ENCODE measurements at regions not wholly inside any gene's neighbourhood (a gene's known extent, or its start where the extent isn't known, plus 50 kb on each side); places are given as distances from the start of the nearest gene placed in this dataset.
"Not testable (repeated sequence)": the region's sequence is repeated elsewhere in the genome, so short reads cannot be mapped to it uniquely, and the experiment has no call there.

DNA sequence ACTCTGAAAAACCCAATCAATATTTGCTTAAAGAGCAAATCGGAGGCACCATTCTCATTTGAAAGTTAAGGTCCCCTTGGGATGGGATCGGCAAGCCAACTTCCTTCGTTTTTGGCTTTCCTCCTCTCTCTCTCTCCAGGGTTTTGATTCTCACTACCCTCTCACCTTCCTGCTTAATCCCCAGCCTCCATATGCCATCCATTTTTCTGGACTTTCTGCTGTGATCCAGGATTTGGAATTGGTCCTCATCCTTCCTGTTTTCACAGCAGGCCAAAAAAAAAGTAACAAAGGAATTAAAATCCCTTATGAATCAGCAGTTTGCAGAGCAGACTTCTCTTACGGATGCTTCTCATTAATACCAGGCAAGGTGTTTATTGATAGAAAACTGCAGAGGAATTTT lies 283.1 kb upstream of the TMTC4 start:
- H3K4me3 ChIP-seq (ENCODE audit: control insufficient read depth, low read depth, low read length) = no peak overlapping the region
- TF ChIP-seq, protein P1, sequence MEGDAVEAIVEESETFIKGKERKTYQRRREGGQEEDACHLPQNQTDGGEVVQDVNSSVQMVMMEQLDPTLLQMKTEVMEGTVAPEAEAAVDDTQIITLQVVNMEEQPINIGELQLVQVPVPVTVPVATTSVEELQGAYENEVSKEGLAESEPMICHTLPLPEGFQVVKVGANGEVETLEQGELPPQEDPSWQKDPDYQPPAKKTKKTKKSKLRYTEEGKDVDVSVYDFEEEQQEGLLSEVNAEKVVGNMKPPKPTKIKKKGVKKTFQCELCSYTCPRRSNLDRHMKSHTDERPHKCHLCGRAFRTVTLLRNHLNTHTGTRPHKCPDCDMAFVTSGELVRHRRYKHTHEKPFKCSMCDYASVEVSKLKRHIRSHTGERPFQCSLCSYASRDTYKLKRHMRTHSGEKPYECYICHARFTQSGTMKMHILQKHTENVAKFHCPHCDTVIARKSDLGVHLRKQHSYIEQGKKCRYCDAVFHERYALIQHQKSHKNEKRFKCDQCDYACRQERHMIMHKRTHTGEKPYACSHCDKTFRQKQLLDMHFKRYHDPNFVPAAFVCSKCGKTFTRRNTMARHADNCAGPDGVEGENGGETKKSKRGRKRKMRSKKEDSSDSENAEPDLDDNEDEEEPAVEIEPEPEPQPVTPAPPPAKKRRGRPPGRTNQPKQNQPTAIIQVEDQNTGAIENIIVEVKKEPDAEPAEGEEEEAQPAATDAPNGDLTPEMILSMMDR (IDR thresholded peaks at IDR 0.05; ENCODE audit: control insufficient read depth, insufficient read depth, low read depth, low read length, missing control alignments) = no peak
- no peak for DNase-seq (ENCODE audit: low read depth)

DNA sequence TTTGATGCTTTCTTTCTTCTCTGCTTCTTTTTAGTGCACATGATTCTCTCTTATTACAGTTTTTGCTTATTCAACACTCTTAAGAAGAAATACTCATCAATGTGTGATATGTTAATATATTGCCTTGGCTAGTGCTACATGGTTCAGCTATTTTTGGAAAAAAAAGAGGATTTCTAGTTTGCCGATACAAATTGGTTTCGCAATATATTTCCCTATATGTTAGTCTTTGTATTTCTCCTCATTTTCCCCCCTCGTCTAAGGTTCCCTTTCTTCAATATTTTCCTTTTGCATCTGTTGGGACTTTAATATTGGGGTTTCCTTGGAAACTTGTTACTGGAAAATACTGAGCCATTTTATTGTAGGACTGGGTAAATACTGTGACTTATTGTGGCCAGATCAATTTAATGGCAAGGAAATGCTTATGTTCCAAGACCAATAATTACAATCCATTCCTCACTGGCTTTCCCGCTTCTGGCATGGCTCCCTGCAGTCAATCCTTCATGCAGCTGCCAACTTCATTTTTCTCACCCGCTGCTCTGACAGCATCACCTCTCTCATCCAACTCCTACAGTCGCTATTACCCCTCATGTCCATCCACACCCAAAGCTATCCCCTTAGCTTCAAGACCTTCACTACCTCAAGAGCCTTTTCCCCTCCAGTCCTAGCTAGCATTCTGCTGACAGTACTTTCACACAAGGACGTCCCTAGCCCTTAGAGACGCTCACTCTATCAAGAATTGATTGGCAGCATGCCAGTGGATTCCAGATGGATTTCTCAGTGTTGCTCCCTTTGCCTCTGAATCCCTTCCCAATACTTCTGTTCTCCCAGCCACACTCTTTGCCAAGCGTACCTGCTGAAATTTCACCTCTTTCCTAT lies 280.1 kb upstream of the TMTC4 start:
- DNase-seq (ENCODE audit: low read depth) = no peak
- TF ChIP-seq, protein P1 (IDR thresholded peaks at IDR 0.05; ENCODE audit: control insufficient read depth, insufficient read depth, low read depth, low read length, missing control alignments) = no peak
- no peak overlapping the region for H3K4me3 ChIP-seq (ENCODE audit: control insufficient read depth, low read depth, low read length)

DNA sequence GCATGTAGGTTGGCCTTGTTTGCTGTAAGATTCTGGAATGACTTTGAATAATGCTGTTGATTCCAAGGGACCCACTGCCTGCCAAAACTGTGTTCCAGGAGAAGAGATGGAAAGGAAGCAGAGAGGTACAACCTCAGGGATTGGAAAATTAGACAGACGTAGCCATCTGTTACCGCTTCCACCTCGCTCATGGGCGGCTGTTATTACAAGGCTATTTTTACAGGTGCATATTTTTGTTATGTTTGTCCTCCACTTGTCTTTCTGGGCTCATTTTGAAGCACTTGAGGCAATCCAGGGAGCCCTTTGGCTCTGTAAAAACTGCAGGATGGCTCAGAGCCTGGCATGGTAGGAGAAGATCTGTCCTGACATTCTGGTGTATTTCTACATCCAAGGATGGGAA lies 276.4 kb upstream of the TMTC4 start:
- no peak overlapping the region for H3K4me3 ChIP-seq (ENCODE audit: control insufficient read depth, low read depth, low read length)
- DNase-seq (ENCODE audit: low read depth) = no peak
- TF ChIP-seq, protein P1 (IDR thresholded peaks at IDR 0.05; ENCODE audit: control insufficient read depth, insufficient read depth, low read depth, low read length, missing control alignments) = no peak

DNA sequence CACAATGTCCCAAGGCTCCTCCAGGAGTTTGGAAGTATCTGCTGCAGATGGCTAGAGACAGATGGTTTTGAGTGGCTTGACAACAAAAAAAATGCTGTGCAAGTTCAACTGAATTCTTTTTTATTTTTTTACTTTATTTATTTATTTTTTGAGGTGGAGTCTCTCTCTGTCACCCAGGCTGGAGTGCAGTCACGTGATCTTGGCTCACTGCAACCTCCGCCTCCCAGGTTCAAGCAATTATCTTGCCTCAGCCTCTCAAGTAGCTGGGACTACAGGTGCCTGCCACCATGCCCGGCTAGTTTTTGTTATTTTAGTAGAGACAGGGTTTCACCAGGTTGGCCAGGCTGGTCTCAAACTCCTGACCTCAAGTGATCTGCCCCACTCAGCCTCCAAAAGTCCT lies 274.3 kb upstream of the TMTC4 start:
- not testable (repeated sequence) for DNase-seq (ENCODE audit: low read depth); H3K4me3 ChIP-seq (ENCODE audit: control insufficient read depth, low read depth, low read length)

DNA sequence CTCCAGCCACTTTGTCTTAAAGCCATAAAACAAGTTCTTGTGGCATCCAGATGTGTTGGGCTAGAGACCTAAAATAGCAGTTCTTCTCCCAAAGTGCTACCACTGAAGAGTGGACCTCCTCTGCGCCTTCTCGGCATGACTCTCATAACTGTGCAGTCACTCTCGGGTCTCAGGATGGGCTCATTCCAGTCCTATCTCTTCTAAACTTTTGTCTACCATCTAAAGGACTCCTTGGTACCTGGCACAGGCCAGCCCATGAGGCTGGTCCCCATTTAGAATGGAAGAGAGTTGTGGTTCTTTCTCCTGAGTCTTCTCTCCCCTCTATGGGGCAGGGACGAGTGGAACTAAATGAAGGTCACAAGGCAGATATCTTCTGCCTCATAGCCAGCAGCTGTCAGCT lies 272.0 kb upstream of the TMTC4 start:
- no peak overlapping the region for H3K4me3 ChIP-seq (ENCODE audit: control insufficient read depth, low read depth, low read length)
- TF ChIP-seq, protein P1 (IDR thresholded peaks at IDR 0.05; ENCODE audit: control insufficient read depth, insufficient read depth, low read depth, low read length, missing control alignments) = no peak
- no peak for DNase-seq (ENCODE audit: low read depth)

DNA sequence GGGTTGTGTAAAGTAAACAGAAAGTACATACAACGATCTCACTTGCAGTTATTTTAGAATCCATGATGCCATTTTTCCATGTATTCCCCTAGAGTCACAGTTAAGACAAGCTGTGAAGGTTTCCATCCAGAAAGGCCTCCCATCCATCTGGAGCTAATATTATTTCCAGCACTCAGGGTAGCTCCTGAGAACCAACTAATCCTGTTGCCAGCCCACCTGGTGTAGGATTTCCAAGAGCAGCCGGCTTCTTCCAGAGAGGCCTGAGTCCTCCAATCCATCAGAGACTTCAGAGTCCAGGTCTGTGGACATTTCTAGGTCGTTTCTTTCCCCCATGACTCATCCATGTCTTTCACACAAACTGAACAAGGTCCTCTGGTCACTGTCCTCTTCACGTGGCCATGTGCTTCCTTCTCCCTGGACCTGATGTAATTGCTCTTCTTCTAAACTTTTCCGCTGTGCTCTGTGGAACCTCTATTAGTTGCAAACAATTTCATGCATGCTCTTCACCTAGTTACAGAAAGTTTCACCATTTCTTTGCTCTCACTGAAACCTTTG lies 270.3 kb upstream of the TMTC4 start:
- H3K4me3 ChIP-seq (ENCODE audit: control insufficient read depth, low read depth, low read length) = no peak overlapping the region
- TF ChIP-seq, protein P1 (IDR thresholded peaks at IDR 0.05; ENCODE audit: control insufficient read depth, insufficient read depth, low read depth, low read length, missing control alignments) = no peak
- no peak for DNase-seq (ENCODE audit: low read depth)

DNA sequence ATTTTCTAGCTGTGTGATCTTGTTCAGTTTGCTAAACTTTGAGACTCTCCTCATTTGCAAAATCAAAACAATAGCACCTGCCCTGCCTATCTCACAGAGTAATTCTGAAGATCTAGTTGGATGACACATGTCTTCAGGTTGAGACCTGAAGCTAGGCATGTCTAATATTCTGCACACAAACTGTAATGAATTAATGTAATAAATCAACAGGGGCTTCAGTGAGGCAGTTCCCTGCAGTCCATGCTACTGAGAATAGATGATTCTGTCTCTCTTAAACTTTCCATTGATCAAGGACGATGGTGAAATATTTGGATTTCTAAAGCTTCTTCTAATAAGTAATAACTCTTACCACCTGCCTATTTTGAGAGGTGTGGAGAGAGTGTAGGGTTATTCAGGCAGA lies 268.1 kb upstream of the TMTC4 start:
- no peak overlapping the region for H3K4me3 ChIP-seq (ENCODE audit: control insufficient read depth, low read depth, low read length)
- no peak for DNase-seq (ENCODE audit: low read depth)
- TF ChIP-seq, protein P1 (IDR thresholded peaks at IDR 0.05; ENCODE audit: control insufficient read depth, insufficient read depth, low read depth, low read length, missing control alignments) = no peak
